ENCODE measurements at regions not wholly inside any gene's neighbourhood (a gene's known extent, or its start where the extent isn't known, plus 50 kb on each side); places are given as distances from the start of the nearest gene placed in this dataset.
"Not testable (repeated sequence)": the region's sequence is repeated elsewhere in the genome, so short reads cannot be mapped to it uniquely, and the experiment has no call there.

- DNase-seq (ENCODE audit: insufficient read length, low spot score) = no peak
Measured at GRCh38 chr18:34511879-34512278, 198.2 kb upstream of the DTNA start.

GRCh38 chr18:34514238-34514637 lies 195.9 kb upstream of the DTNA start:
- TF ChIP-seq POLR2A (IDR thresholded peaks at IDR 0.05; ENCODE audit: low read depth, low read length) = no peak
- FAIRE-seq (no peak), DNase-seq (ENCODE audit: insufficient read length, low spot score) (no peak)

More at GRCh38 chr18:34511879-34512278, 198.2 kb upstream of the DTNA start:
- FAIRE-seq = no peak
- TF ChIP-seq POLR2A (IDR thresholded peaks at IDR 0.05; ENCODE audit: low read depth, low read length) = no peak

GRCh38 chr18:34514957-34515356 lies 195.1 kb upstream of the DTNA start:
- DNase-seq (ENCODE audit: insufficient read length, low spot score) (no peak), FAIRE-seq (no peak)
- TF ChIP-seq POLR2A (IDR thresholded peaks at IDR 0.05; ENCODE audit: low read depth, low read length) = no peak

- not testable (repeated sequence) for DNase-seq (ENCODE audit: insufficient read length, low spot score); FAIRE-seq
Measured at GRCh38 chr18:34516355-34516754, 193.7 kb upstream of the DTNA start.

- not testable (repeated sequence) for FAIRE-seq; DNase-seq (ENCODE audit: insufficient read length, low spot score)
Measured at GRCh38 chr18:34516996-34517395, 193.1 kb upstream of the DTNA start.

- FAIRE-seq = no peak
- DNase-seq (ENCODE audit: insufficient read length, low spot score) = no peak
- TF ChIP-seq POLR2A (IDR thresholded peaks at IDR 0.05; ENCODE audit: low read depth, low read length) = no peak
Measured at GRCh38 chr18:34521040-34521439, 189.1 kb upstream of the DTNA start.

- FAIRE-seq = no peak
Measured at GRCh38 chr18:34522603-34523002, 187.5 kb upstream of the DTNA start.

GRCh38 chr18:34525244-34525643 lies 184.9 kb upstream of the DTNA start:
- no peak for TF ChIP-seq POLR2A (IDR thresholded peaks at IDR 0.05; ENCODE audit: low read depth, low read length)
- DNase-seq (ENCODE audit: insufficient read length, low spot score) = no peak
- FAIRE-seq = no peak

More at GRCh38 chr18:34522603-34523002, 187.5 kb upstream of the DTNA start:
- no peak for DNase-seq (ENCODE audit: insufficient read length, low spot score)
- TF ChIP-seq POLR2A (IDR thresholded peaks at IDR 0.05; ENCODE audit: low read depth, low read length) = no peak

- no peak for TF ChIP-seq POLR2A (IDR thresholded peaks at IDR 0.05; ENCODE audit: low read depth, low read length)
Measured at GRCh38 chr18:34528177-34528576, 181.9 kb upstream of the DTNA start.

GRCh38 chr18:34529358-34530335 lies 180.5 kb upstream of the DTNA start:
- DNase-seq (ENCODE audit: insufficient read length, low spot score) (no peak), FAIRE-seq (no peak)

More at GRCh38 chr18:34528177-34528576, 181.9 kb upstream of the DTNA start:
- no peak for DNase-seq (ENCODE audit: insufficient read length, low spot score)
- FAIRE-seq = no peak

GRCh38 chr18:34531110-34531509 lies 179.0 kb upstream of the DTNA start:
- TF ChIP-seq POLR2A (IDR thresholded peaks at IDR 0.05; ENCODE audit: low read depth, low read length) = no peak
- FAIRE-seq = no peak
- no peak for DNase-seq (ENCODE audit: insufficient read length, low spot score)

More at GRCh38 chr18:34529358-34530335, 180.5 kb upstream of the DTNA start:
- TF ChIP-seq POLR2A (IDR thresholded peaks at IDR 0.05; ENCODE audit: low read depth, low read length) = no peak

GRCh38 chr18:34534642-34535041 lies 175.5 kb upstream of the DTNA start:
- not testable (repeated sequence) for FAIRE-seq; DNase-seq (ENCODE audit: insufficient read length, low spot score)

- TF ChIP-seq POLR2A (IDR thresholded peaks at IDR 0.05; ENCODE audit: low read depth, low read length) = no peak
- FAIRE-seq (no peak), DNase-seq (ENCODE audit: insufficient read length, low spot score) (no peak)
Measured at GRCh38 chr18:34540897-34541296, 169.2 kb upstream of the DTNA start.

- FAIRE-seq (no peak), DNase-seq (ENCODE audit: insufficient read length, low spot score) (no peak)
- no peak for TF ChIP-seq POLR2A (IDR thresholded peaks at IDR 0.05; ENCODE audit: low read depth, low read length)
Measured at GRCh38 chr18:34542625-34543024, 167.5 kb upstream of the DTNA start.

- no peak for FAIRE-seq
- no peak for TF ChIP-seq POLR2A (IDR thresholded peaks at IDR 0.05; ENCODE audit: low read depth, low read length)
- no peak for DNase-seq (ENCODE audit: insufficient read length, low spot score)
Measured at GRCh38 chr18:34543356-34543755, 166.7 kb upstream of the DTNA start.
